ENCODE measurements at regions not wholly inside any gene's neighbourhood (a gene's known extent, or its start where the extent isn't known, plus 50 kb on each side); places are given as distances from the start of the nearest gene placed in this dataset.

GRCh38 chrX:40474645-40475044 is 106.1 kb upstream of the ATP6AP2 start:
- ATAC-seq: no peak
- Histone ChIP-seq H3K36me3 (ENCODE audit: low read depth) (no peaks in the 10 kb centered on the region), H3K4me1 (ENCODE audit: low read depth) (no peaks in the 10 kb centered on the region), H3K9me3 (no peaks in the 10 kb centered on the region), H3K4me3 (no peak overlapping the region)
- intact Hi-C loops (cut with DNase I, micrococcal nuclease): no loop called here
- DNase-seq: no peak
- TF ChIP-seq CTCF (IDR thresholded peaks at IDR 0.05): no peak

GRCh38 chrX:40474205-40474626 is 106.6 kb upstream of the ATP6AP2 start:
- no peak for TF ChIP-seq CTCF (IDR thresholded peaks at IDR 0.05)
- no peaks in the 10 kb centered on the region for H3K36me3 ChIP-seq (ENCODE audit: low read depth)
- no peak for ATAC-seq
- intact Hi-C loops (cut with DNase I, micrococcal nuclease): no loop called here
- DNase-seq: no peak
- no peak overlapping the region for H3K4me3 ChIP-seq
- no peaks in the 10 kb centered on the region for H3K4me1 ChIP-seq (ENCODE audit: low read depth)
- no peaks in the 10 kb centered on the region for H3K9me3 ChIP-seq

- no peaks in the 10 kb centered on the region for H3K9me3 ChIP-seq
- TF ChIP-seq CTCF (IDR thresholded peaks at IDR 0.05): no peak
- DNase-seq (no peak), ATAC-seq (no peak)
- intact Hi-C loops (cut with DNase I, micrococcal nuclease): no loop called here
- H3K4me1 ChIP-seq (ENCODE audit: low read depth): no peaks in the 10 kb centered on the region
- no peak overlapping the region for H3K4me3 ChIP-seq
- no peaks in the 10 kb centered on the region for H3K36me3 ChIP-seq (ENCODE audit: low read depth)
Measured at GRCh38 chrX:40473460-40474204, 107.1 kb upstream of the ATP6AP2 start.

- no peak for TF ChIP-seq CTCF (IDR thresholded peaks at IDR 0.05)
- H3K9me3 ChIP-seq: no peaks in the 10 kb centered on the region
- intact Hi-C loops (cut with DNase I, micrococcal nuclease): no loop called here
- ATAC-seq (peak; percentile 62), DNase-seq (peak in 2 of 3 donors; percentile 44 to 45)
- no peak overlapping the region for H3K4me3 ChIP-seq
- no peaks in the 10 kb centered on the region for H3K4me1 ChIP-seq (ENCODE audit: low read depth)
- H3K36me3 ChIP-seq (ENCODE audit: low read depth): no peaks in the 10 kb centered on the region
Measured at GRCh38 chrX:40471965-40472648, 108.7 kb upstream of the ATP6AP2 start.

- Histone ChIP-seq H3K4me1 (ENCODE audit: low read depth) (no peaks in the 10 kb centered on the region), H3K9me3 (no peaks in the 10 kb centered on the region), H3K36me3 (ENCODE audit: low read depth) (no peaks in the 10 kb centered on the region), H3K4me3 (no peak overlapping the region)
- intact Hi-C loops (cut with DNase I, micrococcal nuclease): no loop called here
- TF ChIP-seq CTCF (IDR thresholded peaks at IDR 0.05): no peak
- DNase-seq (no peak), ATAC-seq (no peak)
Measured at GRCh38 chrX:40470830-40471429, 109.8 kb upstream of the ATP6AP2 start.
